NCI-H1930 (cell line): ENCODE measurements at regions not wholly inside any gene's neighbourhood (a gene's known extent, or its start where the extent isn't known, plus 50 kb on each side); places are given as distances from the start of the nearest gene placed in this dataset.
"Not testable (repeated sequence)": the region's sequence is repeated elsewhere in the genome, so short reads cannot be mapped to it uniquely, and the experiment has no call there.

ENCODE experiments used
- DNase-seq, 2 experiments: peaks; one replicate each; lab custom pipeline; 2025; lab: John Stamatoyannopoulos, UW

DNA sequence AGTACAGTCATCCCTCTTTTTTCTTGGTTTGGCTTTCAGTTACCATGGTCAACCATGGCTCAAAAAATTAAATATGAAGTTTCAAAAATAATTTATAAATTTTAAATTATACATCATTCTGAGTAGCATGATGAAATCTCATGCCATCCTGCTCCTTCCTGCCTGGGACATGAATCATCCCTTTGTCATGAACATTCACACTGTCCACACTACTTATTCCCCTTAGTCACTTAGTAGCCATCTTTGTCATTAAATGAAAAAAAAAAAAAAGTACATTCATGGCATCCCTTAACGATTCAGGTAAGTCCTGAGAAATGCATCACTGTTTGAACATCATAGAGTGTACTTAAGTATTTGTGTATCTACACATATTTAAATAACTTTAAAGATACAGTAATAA lies 1046.3 kb downstream of the ROBO2 start:
- no peak for DNase-seq

DNA sequence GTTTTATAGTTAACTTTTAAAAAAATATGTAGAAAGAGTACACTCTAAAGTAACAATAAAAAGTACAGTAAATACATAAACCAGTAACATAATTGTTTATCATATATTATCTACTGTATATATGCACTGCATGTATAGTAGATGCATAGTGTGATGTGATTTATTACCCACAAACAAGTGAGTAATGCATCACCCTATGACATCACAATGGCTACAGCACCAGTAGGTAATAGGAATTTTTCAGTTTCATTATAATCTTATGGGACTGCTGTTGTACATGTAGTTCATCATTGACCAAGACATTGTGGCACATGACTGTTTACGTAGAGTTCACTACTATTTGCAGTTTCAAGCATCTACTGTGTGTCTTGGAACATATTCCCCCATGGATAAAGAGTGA lies 1047.2 kb downstream of the ROBO2 start:
- DNase-seq, result no peak

DNA sequence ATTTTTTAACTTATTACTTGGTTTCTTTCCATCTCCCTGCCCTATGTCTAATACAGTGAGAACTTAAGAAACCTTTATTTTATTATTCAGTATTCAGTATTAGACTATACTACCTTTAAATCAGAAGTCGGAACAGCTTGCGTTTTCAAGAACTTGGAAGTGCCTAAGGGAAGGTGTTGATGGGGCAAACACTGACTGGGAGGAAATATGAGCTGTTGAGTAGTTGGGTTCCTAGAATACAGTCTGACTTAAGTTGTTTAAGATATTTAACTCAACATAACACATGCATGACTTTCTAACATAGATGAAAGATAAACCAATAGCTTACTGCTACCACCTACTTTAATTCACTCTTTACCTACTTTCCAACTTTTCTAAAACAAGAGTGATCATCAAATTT lies 1048.1 kb downstream of the ROBO2 start:
- no peak for DNase-seq

DNA sequence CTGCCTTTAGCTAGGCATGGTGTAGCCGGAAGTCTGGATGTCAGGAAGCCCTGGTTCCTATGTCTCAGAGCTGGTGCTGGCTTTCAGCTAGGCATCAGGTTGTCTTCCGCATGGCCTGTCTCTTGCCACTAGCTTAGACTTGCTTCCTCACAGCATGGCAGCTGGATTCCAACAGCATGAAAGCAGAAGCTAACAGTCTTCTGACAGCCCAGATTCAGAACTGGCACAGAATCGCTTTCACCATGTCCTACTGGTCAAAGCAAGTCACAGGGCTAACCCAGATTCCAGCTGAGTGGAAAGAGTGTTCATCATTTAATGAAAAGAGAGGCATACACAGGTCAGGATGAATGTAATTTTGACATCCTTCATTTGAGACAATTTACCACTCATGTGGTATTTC lies 1050.5 kb downstream of the ROBO2 start:
- DNase-seq, result no peak

DNA sequence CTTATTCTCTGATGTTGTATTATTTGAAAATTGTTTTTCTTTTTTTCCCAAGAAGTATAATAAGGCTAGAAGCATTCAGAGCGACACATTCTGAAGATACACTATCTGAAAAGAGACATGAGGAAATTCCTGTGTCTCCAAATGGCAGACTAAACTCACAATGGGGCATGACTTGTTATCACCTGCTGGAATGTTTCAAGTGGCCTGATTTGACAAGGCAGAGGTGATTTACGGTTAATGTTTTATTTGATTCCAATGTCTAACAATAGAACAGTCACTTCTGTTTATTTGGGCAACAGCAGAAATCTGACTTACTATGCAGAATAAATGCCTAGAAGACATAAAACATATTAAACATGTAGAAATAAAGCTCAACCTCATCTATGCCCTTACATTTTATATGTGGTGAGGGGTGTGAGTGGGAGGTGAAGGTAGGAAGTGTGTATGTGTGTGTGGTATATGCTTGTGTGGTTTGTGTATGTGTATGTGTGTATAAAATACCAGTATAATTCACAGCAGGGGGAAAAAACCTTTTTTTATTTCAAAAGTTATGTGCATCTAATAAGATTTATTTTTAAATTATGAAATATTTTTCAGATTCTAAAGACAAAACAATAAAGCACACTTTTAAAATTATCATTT lies 1051.7 kb downstream of the ROBO2 start:
- DNase-seq, result no peak

DNA sequence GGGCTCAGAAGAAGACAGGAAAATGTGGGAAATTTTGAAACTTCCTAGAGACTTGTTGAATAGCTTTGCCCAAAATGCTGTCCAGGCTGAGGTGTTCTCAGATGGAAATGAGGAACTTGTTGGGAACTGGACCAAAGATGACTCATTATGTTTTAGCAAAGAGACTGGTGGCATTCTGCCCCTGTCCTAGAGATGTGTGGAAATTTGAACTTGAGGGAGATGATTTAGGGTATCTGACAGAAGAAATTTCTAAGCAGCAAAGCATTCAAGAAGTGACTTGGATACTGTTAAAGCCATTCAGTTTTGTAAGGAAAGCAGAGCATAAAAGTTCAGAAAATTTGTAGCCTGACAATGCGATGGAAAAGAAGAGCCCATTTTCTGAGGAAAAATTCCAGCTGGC lies 1052.7 kb downstream of the ROBO2 start:
- not testable (repeated sequence) for DNase-seq

DNA sequence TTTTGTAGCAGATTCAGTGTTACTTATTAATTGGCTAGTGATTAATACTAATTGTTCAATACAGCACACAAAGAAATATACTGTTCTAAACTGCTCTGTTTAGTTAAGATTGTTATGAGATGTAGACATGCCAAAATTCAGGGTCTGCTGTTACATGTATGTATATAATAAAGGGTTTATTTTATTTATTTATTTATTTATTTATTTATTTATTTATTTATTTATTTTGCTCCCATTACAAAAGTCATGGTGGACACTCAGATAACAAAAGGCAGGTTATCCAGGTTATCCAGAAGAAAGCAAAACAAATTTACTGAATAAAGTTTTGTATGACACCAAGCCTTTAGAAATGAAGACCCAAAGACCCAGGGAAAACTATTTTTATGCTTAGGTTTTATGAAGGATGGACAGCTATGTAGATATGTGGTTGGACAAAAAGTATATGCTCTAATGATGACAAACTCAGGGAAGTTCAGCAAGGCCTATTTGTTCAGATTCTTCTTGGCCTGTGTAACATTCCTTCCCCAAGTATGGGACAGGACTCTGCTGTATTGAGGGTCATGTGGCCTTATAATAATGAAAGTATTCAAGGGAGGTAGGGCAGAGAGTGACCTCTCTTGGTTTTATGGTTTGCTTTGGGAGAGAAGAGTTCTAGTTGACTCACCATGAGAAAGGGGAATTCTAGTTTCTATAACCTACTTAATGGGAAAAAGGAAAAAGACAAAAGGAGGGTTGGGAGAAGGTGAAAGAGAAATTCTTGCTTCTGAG lies 1056.8 kb downstream of the ROBO2 start:
- no peak for DNase-seq

DNA sequence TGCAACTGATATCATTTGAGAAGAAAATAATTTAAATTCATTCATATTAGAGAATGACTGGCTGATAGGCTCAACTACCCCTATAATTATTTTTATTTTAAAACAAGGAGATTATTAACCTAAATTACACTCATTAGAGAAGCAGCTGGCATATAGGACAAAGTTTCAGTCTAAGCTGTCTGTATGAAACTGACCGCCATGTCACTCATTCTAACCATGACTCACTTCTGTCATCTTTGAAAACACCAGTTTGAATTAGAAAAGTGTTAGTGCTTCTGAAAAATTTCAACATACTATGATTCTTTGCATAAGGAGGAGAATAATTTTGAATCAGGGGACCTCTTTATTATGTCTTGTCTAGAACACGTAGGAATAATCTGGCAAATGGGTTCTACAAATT lies 1058.5 kb downstream of the ROBO2 start:
- no peak for DNase-seq

DNA sequence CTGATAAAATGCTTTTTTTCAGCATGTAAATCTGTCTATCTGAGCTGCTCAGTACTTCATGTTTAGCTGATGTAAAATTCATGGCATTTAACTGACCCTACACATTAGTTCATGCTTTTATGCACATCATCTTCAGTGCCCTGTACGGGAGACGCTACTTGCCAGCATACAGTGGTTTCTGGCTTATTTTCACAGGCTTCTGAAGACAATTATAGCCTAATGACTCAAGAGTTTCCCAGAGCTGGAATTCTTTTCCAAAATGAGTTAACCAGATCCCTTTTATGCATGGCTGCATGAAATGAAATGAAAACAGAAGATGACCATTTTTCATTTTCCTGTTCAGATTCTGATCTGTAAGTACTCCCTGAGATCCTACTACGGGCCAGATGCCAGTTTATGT lies 1061.5 kb downstream of the ROBO2 start:
- DNase-seq, result no peak

DNA sequence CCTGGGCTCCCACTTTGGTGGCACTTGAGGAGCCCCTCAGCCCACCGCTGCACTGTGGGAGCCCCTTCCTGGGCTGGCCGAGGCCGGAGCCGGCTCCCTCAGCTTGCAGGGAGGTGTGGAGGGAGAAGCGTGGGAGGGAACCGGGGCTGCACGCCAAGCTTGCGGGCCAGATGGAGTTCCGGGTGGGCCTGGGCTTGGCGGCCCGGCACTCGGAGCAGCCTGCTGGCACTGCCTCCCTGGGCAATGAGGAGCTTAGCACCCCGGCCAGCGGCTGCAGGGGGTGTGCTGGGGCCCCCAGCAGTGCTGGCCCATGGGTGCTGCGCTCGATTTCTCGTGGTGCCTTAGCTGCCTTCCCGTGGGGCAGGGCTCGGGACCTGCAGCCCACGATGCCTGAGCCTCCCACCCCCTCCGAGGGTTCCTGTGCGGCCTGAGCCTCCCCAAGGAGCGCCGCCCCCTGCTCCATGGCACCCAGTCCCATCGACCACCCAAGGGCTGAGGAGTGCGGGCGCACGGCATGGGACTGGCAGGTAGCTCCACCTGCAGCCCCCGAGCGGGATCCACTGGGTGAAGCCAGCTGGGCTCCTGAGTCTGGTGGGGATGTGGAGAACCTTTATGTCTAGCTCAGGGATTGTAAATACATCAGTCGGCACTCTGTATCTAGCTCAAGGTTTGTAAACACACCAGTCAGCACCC lies 1068.5 kb downstream of the ROBO2 start:
- DNase-seq, result not testable (repeated sequence)

DNA sequence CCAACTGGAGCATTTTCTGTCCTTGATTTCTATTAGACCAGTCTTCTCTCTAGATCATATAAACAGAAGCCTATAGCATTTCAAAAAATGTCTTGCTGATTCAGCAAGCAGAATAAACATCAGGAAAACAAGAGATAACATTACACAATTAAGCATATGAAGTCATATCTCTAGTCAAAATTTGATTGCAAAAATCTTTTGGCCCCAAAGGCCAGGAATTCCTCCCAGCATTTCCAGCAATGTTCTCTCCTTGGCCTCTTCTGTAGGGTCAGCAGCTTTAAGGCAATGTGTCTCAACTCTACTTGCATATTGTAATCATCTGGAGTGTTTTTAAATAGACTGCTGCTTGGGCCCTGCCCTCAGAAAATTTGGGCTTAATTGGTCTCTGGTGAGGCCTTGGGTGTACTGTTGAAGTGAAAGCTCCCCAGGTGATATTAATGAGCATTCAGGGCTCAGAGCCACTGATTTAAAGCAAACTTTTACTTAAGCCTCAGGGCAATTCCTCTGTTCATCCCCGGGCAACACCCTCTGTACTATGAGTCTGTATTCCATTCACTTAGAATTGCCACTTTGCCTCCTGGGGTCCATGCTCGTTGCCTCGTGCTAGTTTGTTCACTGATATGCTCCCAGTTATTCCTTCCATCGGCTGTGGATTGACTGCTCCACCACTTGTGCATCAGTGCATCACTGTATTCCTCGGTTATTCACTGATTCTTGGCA lies 1072.6 kb downstream of the ROBO2 start:
- no peak for DNase-seq

DNA sequence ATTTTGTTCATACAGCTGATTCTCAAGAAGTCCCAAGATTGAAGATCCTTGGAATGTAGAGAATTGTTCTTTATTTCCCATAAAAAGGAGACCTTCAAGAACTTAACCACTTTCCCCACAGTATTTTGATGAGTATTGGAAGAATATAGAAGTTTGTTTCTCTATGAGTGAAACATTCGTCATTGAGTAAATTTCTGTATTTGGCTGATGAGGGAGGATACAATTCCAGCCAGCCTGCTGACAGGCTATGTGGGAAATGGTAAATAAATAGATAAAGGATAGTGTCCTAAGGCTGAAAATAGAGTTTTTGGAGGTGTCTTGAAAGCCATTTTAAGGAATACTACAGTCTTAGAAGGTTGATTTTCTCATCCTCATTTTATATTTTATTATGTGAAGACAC lies 1076.1 kb downstream of the ROBO2 start:
- no peak for DNase-seq

DNA sequence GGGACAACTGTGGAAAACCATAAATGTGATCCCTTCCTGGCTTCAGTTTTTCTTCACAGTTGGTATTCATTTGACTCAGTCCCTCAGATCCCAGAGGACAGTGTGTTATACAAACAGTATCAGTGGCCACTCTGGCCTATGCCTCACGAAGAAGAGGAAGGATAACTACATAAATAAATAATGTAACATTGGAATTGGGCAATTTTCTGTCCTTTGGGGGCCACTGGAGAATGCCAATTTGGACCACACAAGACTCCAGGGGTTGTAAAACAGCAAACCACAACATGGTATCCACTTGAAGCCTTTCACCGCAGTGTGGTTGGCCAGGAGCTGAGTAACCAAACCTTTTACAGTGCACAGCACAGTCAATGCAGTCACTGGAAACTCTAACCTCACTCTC lies 1077.0 kb downstream of the ROBO2 start:
- no peak for DNase-seq

DNA sequence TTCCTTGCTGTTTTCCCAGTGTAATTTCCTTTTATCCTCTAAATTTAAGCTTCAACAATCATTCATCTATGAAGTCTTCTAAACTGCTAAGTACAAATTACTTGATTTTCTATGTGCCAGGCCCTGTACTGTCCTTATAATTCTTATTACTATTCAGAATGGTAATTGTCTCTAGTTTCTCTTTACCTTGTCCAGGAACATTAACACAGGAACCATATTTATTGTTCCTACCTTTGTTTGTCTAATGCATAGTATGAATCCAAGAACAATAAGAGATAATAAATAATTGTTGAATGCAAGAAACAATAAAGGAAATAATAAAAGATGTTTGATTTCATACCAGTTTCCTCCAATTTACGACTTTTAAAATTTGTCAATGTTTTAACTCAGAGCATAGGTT lies 1083.2 kb downstream of the ROBO2 start:
- DNase-seq, result no peak

DNA sequence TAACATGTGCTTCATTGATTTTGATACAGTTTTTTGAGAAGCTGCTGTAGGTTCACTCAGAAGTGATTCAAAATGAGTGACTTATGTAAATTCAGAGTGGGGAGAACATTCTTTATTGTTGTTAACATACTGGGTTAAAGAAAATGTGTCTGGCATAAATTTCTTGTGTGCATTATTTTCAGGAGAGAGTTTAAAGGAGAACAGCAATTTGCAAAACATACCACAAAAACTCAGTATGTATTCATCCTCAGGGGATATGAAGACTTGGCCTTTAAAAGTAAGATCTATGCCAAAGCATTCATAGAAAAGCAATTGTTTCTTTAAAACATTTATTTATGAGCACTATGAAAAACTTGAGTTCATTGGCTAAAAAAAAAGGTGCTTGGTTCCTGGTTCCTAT lies 1089.8 kb downstream of the ROBO2 start:
- no peak for DNase-seq

DNA sequence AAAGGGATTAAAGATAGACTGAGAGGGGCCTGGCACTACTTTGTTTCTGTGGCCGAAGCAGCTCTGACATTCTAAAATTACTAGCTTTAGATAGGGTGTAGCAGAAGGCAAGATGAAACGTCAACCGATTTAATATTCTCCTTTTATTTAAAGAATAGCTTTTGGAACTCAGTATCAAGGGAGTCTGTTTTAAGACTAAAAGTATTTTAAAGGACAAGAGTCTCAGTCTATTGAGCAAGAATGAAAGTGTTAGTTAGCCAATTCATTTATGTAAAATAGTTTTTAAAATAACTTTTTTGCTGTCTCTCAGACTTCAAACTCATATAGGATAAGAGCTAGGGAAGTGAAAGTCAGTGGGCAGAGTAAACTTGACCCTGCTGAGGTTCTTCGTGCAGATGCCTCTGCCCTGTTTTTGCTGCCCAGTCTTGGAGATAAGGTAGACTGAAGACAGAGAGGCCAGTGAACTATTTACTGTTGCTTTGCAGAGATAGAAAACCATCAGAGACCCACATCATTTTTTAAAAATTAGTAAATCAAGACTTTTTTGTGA lies 1090.9 kb downstream of the ROBO2 start:
- no peak for DNase-seq

DNA sequence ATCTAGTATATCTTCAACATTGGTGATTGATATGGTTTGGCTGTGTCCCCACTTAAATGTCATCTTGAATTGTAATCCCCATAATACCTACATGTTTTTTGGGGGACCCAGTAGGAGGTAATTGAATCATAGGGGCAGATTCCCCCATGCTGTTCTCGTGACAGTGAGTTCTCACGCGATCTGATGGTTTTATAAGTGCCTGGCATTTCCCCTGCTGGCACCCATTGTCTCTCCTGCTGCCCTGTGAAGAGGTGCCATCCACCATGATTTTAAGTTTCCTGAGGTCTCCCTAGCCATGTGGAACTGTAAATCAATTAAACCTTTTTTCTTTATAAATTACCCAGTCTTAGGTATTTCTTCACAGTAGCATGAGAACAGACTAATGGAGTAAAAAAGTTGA lies 1094.6 kb downstream of the ROBO2 start:
- DNase-seq, result no peak

DNA sequence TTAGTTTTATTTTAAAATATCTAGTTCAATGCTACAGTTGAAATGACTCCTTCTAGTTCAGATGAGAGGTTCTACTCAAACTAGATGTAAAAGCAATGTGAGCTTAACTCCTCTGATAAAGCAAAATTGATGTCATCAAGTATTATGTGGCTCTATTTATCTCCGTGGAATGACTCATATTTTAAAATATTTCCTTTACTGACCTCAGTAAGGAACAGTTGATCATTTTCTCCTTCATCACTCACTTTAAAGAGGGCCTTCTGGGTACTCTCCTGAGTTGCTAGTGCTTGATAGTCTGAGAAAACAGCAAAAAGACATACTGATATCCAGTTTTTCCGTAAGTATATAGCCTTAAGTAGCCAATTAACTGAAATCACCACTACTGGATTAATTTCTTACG lies 1099.3 kb downstream of the ROBO2 start:
- no peak for DNase-seq

DNA sequence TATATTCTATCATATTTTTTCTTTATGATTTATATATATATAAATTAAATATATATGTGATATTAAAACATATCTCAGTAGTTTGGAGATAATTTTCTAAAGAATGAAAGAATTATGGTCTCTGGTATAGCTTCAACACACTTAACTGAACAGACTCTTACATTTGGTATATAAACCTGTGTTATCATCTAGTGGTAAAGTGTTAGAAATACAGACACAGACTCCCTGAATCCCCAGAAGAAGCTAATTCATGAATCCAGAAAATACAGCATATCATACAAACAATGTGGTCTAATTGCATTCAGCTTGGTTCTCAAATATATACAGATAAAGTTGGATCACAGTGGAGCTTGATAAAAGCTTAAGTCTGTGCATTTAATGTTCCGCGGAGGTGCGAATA lies 1100.4 kb downstream of the ROBO2 start:
- no peak for DNase-seq

DNA sequence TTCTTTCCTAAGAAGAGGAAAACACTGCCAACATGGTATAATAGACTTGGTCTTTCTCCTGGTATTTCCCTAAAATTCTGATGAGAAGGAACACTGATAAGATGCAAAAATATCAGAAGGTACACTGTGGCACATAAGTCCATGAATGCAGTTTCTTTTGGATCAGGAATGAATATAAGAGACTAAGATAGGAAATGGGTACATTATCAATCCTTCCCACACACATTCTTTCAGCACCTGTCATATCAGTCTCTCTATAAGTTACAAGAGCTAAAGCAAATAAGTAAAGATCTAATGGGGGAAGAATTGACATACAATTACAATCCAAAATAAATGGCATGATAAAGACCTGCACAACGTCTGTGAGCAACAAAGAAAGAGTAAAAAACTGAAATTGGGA lies 1101.0 kb downstream of the ROBO2 start:
- DNase-seq, result no peak

DNA sequence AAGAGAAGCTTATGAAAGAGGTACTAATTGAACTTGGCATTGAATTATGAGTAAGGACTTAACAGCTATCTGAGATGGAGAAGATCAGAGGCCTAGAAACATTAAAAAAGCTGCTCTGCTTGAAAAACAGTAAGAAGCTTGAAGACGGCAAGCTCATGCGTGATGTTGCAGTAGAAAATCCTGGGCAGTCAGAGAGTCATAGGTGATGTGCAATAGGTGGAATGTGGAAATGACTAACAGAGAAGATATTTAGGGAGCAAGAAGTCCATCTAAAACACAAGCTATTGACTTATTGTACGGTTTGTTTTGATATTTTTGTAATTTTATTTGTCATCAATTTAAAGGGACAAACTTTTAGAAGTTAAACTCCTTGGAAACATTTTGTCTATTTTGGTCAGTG lies 1101.4 kb downstream of the ROBO2 start:
- DNase-seq, result no peak

DNA sequence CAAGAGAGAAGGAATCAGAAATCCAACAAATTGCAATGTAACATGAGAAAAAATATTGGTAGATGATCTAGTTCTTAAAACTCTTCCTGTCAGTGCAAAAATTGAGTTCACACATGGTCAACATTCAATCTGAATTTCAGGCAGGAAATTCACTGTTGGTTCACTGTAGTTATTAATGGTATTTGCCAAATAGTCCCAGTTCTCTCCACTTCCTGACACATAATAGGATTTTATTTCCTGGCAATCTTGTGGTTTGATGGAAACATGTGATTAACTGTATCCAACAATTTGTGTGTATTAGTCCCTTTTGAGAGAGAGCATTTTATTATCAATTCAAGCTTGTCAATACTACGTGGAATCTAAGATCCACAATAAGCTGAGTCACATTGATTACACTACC lies 1103.1 kb downstream of the ROBO2 start:
- DNase-seq, result no peak
